GM23338 (cell line): ENCODE measurements at regions not wholly inside any gene's neighbourhood (a gene's known extent, or its start where the extent isn't known, plus 50 kb on each side); places are given as distances from the start of the nearest gene placed in this dataset.

Source experiments
- ATAC-seq: fragments of 200-7000 bp; cut with Tn5 transposase; 3 replicates; pipeline ENCODE4 v1.9.1; 2020
- DNase-seq: peaks from one replicate; pipeline ENCODE4 v3.0.0-alpha.2; 2015; ENCODE audit warnings: low spot score
- H2AFZ ChIP-seq: fragments of 200-600 bp; sonication (generic); 2 replicates; pipeline ENCODE4 v1.8.0; 2016; ENCODE audit warnings: antibody characterized with exemption, mild to moderate bottlenecking, moderate library complexity
- H3F3A ChIP-seq: fragments of 200-600 bp; sonication (generic); replicated peaks from 2 replicates; pipeline ENCODE4 v1.8.0; 2017; ENCODE audit warnings: antibody characterized with exemption, mixed run types, low read depth
- H3K27ac ChIP-seq: fragments of 200-600 bp; sonication (generic); 2 replicates; pipeline ENCODE4 v1.6.1; 2016; ENCODE audit warnings: low read depth
- H3K27me3 ChIP-seq: fragments of 200-600 bp; sonication (generic); 2 replicates; pipeline ENCODE4 v1.8.0; 2016; ENCODE audit warnings: mild to moderate bottlenecking, mixed run types, moderate library complexity; ENCODE audit not compliant: insufficient read depth
- H3K36me3 ChIP-seq: fragments of 200-600 bp; sonication (generic); 2 replicates; pipeline ENCODE4 v1.8.0; 2016; ENCODE audit warnings: mild to moderate bottlenecking; ENCODE audit not compliant: insufficient read depth
- H3K4me1 ChIP-seq: fragments of 200-600 bp; sonication (generic); 2 replicates; pipeline ENCODE4 v1.8.0; 2016; ENCODE audit warnings: mild to moderate bottlenecking, moderate library complexity; ENCODE audit not compliant: insufficient read depth
- H3K4me2 ChIP-seq: fragments of 200-600 bp; sonication (generic); 2 replicates; pipeline ENCODE4 v1.7.1; 2017; ENCODE audit warnings: mixed run types
- H3K4me3 ChIP-seq: fragments of 200-600 bp; sonication (generic); 2 replicates; pipeline ENCODE4 v1.6.1; 2016; ENCODE audit warnings: mixed run types
- H3K79me2 ChIP-seq: fragments of 200-600 bp; sonication (generic); replicated peaks from 2 replicates; pipeline ENCODE4 v1.8.0; 2017; ENCODE audit warnings: mild to moderate bottlenecking; ENCODE audit not compliant: insufficient read depth
- H3K9me2 ChIP-seq: fragments of 200-600 bp; sonication (generic); 2 replicates; pipeline ENCODE4 v1.8.0; 2017; ENCODE audit not compliant: insufficient read depth
- H4K20me1 ChIP-seq: fragments of 200-600 bp; sonication (generic); replicated peaks from 2 replicates; pipeline ENCODE4 v1.8.0; 2017; ENCODE audit warnings: mild to moderate bottlenecking; ENCODE audit not compliant: insufficient read depth
- H3K27ac Mint-ChIP-seq: 2 replicates; pipeline ENCODE4 v1.8.0; 2020; ENCODE audit warnings: inconsistent platforms, mild to moderate bottlenecking, moderate library complexity, mixed read lengths
- H3K27me3 Mint-ChIP-seq: 3 replicates; pipeline ENCODE4 v1.8.0; 2022; ENCODE audit warnings: low read depth, mild to moderate bottlenecking, moderate library complexity, mixed read lengths, inconsistent platforms; ENCODE audit not compliant: insufficient read depth, poor library complexity
- H3K36me3 Mint-ChIP-seq: 3 replicates; pipeline ENCODE4 v1.8.0; 2021; ENCODE audit warnings: low read depth, mild to moderate bottlenecking, inconsistent platforms, moderate library complexity, mixed read lengths
- H3K4me1 Mint-ChIP-seq: 3 replicates; pipeline ENCODE4 v1.8.0; 2020; ENCODE audit warnings: mild to moderate bottlenecking, inconsistent platforms, mixed read lengths
- H3K4me3 Mint-ChIP-seq: 3 replicates; pipeline ENCODE4 v1.8.0; 2021; ENCODE audit warnings: moderate library complexity, mild to moderate bottlenecking, inconsistent platforms, mixed read lengths
- H3K9me3 Mint-ChIP-seq: 3 replicates; pipeline ENCODE4 v1.8.0; 2020; ENCODE audit warnings: moderate library complexity, mild to moderate bottlenecking, inconsistent platforms, mixed read lengths
- CREB1 ChIP-seq: fragments of 250-450 bp; sonication (Bioruptor Pico); IDR thresholded peaks from 2 replicates; pipeline ENCODE4 v1.5.0; 2020; ENCODE audit warnings: low read depth, mild to moderate bottlenecking, moderate library complexity
- CTCF ChIP-seq, 2 experiments: fragments of 200-600 bp in 1 of 2; sonication (generic) in 1 of 2; conservative IDR thresholded peaks; 2 replicates each; pipeline versions ENCODE4 v1.5.1 to v1.6.1; 2016 to 2017; ENCODE audit warnings: antibody characterized with exemption in 2 of 2, low read depth in 2 of 2, mild to moderate bottlenecking in 2 of 2, moderate library complexity in 1 of 2
- EZH2 ChIP-seq: fragments of 200-600 bp; sonication (generic); IDR thresholded peaks from one replicate; pipeline ENCODE4 v1.8.0; 2017; ENCODE audit warnings: antibody characterized with exemption, mild to moderate bottlenecking, low read depth; ENCODE audit not compliant: unreplicated experiment
- EZH2phosphoT487 ChIP-seq: fragments of 200-600 bp; sonication (generic); IDR thresholded peaks from one replicate; pipeline ENCODE4 v1.8.1; 2018; ENCODE audit warnings: antibody characterized with exemption; ENCODE audit not compliant: unreplicated experiment
- JUNB ChIP-seq: IDR thresholded peaks from one replicate; pipeline ENCODE4 v1.6.1; 2016; ENCODE audit warnings: antibody characterized with exemption; ENCODE audit not compliant: unreplicated experiment
- NANOG ChIP-seq: IDR thresholded peaks from 2 replicates; pipeline ENCODE4 v1.6.1; 2016; ENCODE audit warnings: antibody characterized with exemption, borderline replicate concordance
- POLR2AphosphoS5 ChIP-seq: IDR thresholded peaks from 2 replicates; pipeline ENCODE4 v1.6.1; 2016; ENCODE audit warnings: antibody characterized with exemption, low read depth
- REST ChIP-seq: IDR thresholded peaks from one replicate; pipeline ENCODE4 v1.6.1; 2018; ENCODE audit warnings: antibody characterized with exemption; ENCODE audit not compliant: unreplicated experiment
- STAT1 ChIP-seq: IDR thresholded peaks from one replicate; pipeline ENCODE4 v1.6.1; 2016; ENCODE audit warnings: antibody characterized with exemption; ENCODE audit not compliant: unreplicated experiment
- ZNF114 ChIP-seq: fragments of 250-450 bp; sonication (Bioruptor Pico); IDR thresholded peaks from 2 replicates; pipeline ENCODE4 v1.5.0; 2020; ENCODE audit warnings: mild to moderate bottlenecking, moderate library complexity
- ZNF331 ChIP-seq: fragments of 250-450 bp; sonication (Bioruptor Pico); IDR thresholded peaks from 2 replicates; pipeline ENCODE4 v1.5.0; 2020; ENCODE audit warnings: low read depth, mild to moderate bottlenecking, moderate library complexity
- TF ChIP-seq, protein P1 (sequence below): IDR thresholded peaks from 2 replicates; pipeline ENCODE4 v1.6.1; 2016; ENCODE audit warnings: antibody characterized with exemption

DNA sequence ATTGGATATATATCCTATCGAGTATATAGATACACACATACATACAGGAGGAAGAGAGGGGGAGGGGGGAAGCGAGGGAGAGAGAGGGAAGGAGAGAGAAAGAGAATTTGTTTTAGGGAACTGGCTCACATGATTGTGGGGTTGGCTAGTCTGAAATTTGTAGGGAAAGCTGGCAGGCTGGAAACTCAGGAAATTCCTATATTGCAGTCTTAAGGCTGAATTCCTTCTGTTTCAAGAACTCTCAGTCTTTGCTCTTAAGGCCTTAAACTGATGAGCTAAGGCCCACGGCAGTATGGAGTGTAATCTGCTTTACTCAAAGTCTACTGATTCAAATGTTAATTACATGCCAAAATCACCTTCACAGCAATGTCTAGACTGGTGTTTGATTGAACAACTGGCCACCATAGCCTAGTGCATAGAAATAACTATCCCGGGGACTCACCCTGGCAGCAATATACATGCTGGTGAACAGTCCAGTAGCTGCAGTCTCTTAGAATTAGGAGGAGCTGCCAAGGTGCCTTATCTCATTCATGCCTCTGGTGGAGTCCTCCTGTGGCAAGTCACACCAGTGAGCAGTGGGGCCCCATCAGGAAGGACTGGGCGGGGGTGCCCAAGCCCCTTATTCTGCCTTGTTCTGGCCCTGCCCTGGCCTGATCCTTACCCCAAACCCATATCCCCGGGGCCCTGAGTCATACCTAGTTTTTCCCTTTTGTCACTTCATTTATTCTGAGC is 59.7 kb upstream of the AMPD3 start:
- peaks cover 4% of the 10 kb centered on the region; the same call in 1 of the 2 replicates for H3K9me2 ChIP-seq
- ATAC-seq, result no peak
- TF ChIP-seq POLR2AphosphoS5 (no peak), NANOG (no peak), ZNF331 (CRISPR knock-in tag) (no peak), CTCF (conservative IDR thresholded peaks at IDR 0.05; ENCODE audit: low read depth in 2 of 2) (no peak), STAT1 (no peak), EZH2phosphoT487 (no peak), JUNB (no peak)
- peaks cover 7% of the 10 kb centered on the region; the same call in 1 of the 2 replicates for H3K36me3 ChIP-seq
- H3K4me1 ChIP-seq, result peaks cover 5% of the 10 kb centered on the region; the same call in 1 of the 2 replicates
- H3K4me2 ChIP-seq, result no peak overlapping the region
- no peaks in the 10 kb centered on the region for H4K20me1 ChIP-seq
- Mint-ChIP-seq H3K9me3 (peaks cover 6% of the 10 kb centered on the region; the same call in 2 of the 3 replicates), H3K27me3 (peaks cover 9% of the 10 kb centered on the region), H3K4me1 (peaks cover 6% of the 10 kb centered on the region; the same call in 2 of the 3 replicates), H3K4me3 (no peak overlapping the region), H3K27ac (no peak overlapping the region), H3K36me3 (no peaks in the 10 kb centered on the region; the same call in 2 of the 3 replicates)
- no peaks in the 10 kb centered on the region for H3F3A ChIP-seq
- H3K4me3 ChIP-seq, result no peak overlapping the region
- no peak overlapping the region for H2AFZ ChIP-seq
- H3K79me2 ChIP-seq, result no peaks in the 10 kb centered on the region
- no peak overlapping the region for H3K27ac ChIP-seq
- H3K27me3 ChIP-seq, result no peaks in the 10 kb centered on the region
- no peak for DNase-seq

GRCh38 chr11:10396771-10397170 is 58.3 kb upstream of the AMPD3 start:
- Histone ChIP-seq H4K20me1 (no peaks in the 10 kb centered on the region), H3K4me1 (peaks cover 5% of the 10 kb centered on the region; the same call in 1 of the 2 replicates), H3K9me2 (no peaks in the 10 kb centered on the region; the same call in 1 of the 2 replicates), H3K4me3 (no peak overlapping the region), H3K27me3 (no peaks in the 10 kb centered on the region), H3F3A (no peaks in the 10 kb centered on the region), H3K4me2 (no peak overlapping the region), H3K27ac (no peak overlapping the region), H3K79me2 (no peaks in the 10 kb centered on the region), H3K36me3 (no peaks in the 10 kb centered on the region), H2AFZ (no peak overlapping the region)
- DNase-seq, result no peak
- Mint-ChIP-seq H3K4me3 (no peak overlapping the region), H3K27ac (no peak overlapping the region), H3K4me1 (peaks cover 6% of the 10 kb centered on the region; the same call in 2 of the 3 replicates), H3K9me3 (no peaks in the 10 kb centered on the region; the same call in 2 of the 3 replicates), H3K27me3 (peaks cover 5% of the 10 kb centered on the region), H3K36me3 (no peaks in the 10 kb centered on the region)
- no peak for ATAC-seq
- no peak for TF ChIP-seq EZH2
- TF ChIP-seq CTCF (conservative IDR thresholded peaks at IDR 0.05; ENCODE audit: low read depth in 2 of 2), result no peak
- no peak for TF ChIP-seq CREB1 (CRISPR knock-in tag)
- no peak for TF ChIP-seq ZNF331 (CRISPR knock-in tag)
- TF ChIP-seq JUNB, result no peak
- TF ChIP-seq NANOG, result no peak
- TF ChIP-seq EZH2phosphoT487, result no peak
- no peak for TF ChIP-seq REST
- TF ChIP-seq POLR2AphosphoS5, result no peak
- no peak for TF ChIP-seq ZNF114
- TF ChIP-seq, protein P1, sequence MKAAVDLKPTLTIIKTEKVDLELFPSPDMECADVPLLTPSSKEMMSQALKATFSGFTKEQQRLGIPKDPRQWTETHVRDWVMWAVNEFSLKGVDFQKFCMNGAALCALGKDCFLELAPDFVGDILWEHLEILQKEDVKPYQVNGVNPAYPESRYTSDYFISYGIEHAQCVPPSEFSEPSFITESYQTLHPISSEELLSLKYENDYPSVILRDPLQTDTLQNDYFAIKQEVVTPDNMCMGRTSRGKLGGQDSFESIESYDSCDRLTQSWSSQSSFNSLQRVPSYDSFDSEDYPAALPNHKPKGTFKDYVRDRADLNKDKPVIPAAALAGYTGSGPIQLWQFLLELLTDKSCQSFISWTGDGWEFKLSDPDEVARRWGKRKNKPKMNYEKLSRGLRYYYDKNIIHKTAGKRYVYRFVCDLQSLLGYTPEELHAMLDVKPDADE, result no peak
